Sigmoid colon (tissue), 6 donors: ENCODE measurements at regions not wholly inside any gene's neighbourhood (a gene's known extent, or its start where the extent isn't known, plus 50 kb on each side); places are given as distances from the start of the nearest gene placed in this dataset.
"Not testable (repeated sequence)": the region's sequence is repeated elsewhere in the genome, so short reads cannot be mapped to it uniquely, and the experiment has no call there.

ENCODE experiments used
- DNase-seq: peaks from one replicate; pipeline ENCODE4 v3.0.0-alpha.2; 2019
- H3K27ac ChIP-seq, 4 donors: fragments of 200-600 bp; sonication (generic); one replicate each; pipeline ENCODE4 v1.5.1; 2016 to 2019; ENCODE audit warnings: mild to moderate bottlenecking in 1 of 4
- H3K27me3 ChIP-seq, 3 donors: fragments of 200-600 bp; sonication (generic); one replicate each; pipeline ENCODE4 v1.5.1; 2019; ENCODE audit warnings: mild to moderate bottlenecking in 1 of 3
- H3K36me3 ChIP-seq, 4 donors: fragments of 200-600 bp; sonication (generic); one replicate each; pipeline ENCODE4 v1.5.1; 2016 to 2019
- H3K4me1 ChIP-seq, 4 donors: fragments of 200-600 bp; sonication (generic); one replicate each; pipeline ENCODE4 v1.5.1; 2017 to 2019
- H3K4me3 ChIP-seq, 4 donors: fragments of 200-600 bp; sonication (generic); one replicate each; pipeline ENCODE4 v1.5.1; 2017 to 2019; ENCODE audit warnings: mild to moderate bottlenecking in 2 of 4, moderate library complexity in 1 of 4
- H3K9me3 ChIP-seq, 4 donors: fragments of 200-600 bp in 3 of 4; sonication (generic) in 3 of 4; one replicate each; pipeline versions ENCODE4 v1.5.1 to v1.6.1; 2013 to 2019
- EP300 ChIP-seq, 4 donors: sonication (generic); formaldehyde crosslinking; IDR thresholded peaks; one replicate each; pipeline ENCODE4 v1.6.1; 2017; ENCODE audit warnings: antibody characterized with exemption in 4 of 4
- POLR2A ChIP-seq, 2 donors: fragments of 450-650 bp; IDR thresholded peaks; one replicate each; pipeline ENCODE4 v1.6.1; 2016; ENCODE audit warnings: antibody characterized with exemption in 2 of 2, mild to moderate bottlenecking in 2 of 2, moderate library complexity in 2 of 2
- POLR2AphosphoS5 ChIP-seq, 4 donors: sonication (generic); formaldehyde crosslinking; IDR thresholded peaks; one replicate each; pipeline ENCODE4 v1.6.1; 2017; ENCODE audit warnings: antibody characterized with exemption in 4 of 4
- WGBS, 2 donors: extraction: QIAGEN DNeasy Blood & Tissue Kit; methylation state at CpG; one replicate each; pipeline ENCODE4 v1.1.7; 2013; 5-methylcytosine and 5-hydroxymethylcytosine counted together
- intact Hi-C: fragments of 100-400 bp; cut with DNase I; formaldehyde crosslinking; loops from one replicate; pipeline ENCODE4 v1.15.1; 2023
- TF ChIP-seq, protein P1 (sequence below), 4 experiments: fragments of 450-650 bp in 3 of 4; fragments of 200-600 bp in 1 of 4; IDR thresholded peaks; one replicate each; pipeline ENCODE4 v1.5.1; 2016 to 2019; ENCODE audit warnings: antibody characterized with exemption in 4 of 4, mild to moderate bottlenecking in 3 of 4, moderate library complexity in 2 of 4
- donor health status: healthy with polysubstance abuse.
- donor health status: healthy.

DNA sequence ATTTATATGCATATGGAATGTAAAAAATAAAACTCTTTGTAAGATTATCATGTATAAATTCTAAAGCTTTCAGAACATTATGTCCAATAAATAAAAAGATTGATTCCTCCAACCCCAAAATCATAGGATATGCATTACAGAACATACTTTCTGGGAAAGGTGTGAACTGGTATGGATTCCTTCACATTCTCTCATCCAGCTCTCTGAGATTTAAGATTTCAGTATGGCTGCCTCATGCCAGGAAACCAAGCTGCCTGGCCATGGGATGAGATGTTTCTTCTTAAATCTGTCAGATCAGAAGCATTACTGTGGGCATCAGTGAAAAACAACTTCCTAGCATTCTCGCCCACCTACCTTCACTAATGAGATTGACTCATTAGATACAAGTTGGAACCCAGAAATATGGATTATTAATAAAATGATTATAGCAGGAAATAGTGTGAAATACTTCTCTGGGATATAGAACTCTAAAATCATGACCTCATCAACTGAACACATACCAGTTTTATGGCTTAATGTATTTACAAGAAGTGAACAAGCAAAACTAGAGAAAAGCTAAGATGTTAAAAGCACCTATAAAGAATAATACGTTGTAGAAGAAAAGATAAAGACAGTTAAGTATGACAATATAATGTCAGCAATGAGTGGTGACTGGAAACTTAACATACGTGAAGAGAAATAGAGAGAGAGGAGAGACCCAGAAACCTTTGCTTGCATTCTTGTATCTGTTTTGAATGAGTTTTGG lies 171.6 kb upstream of the PHACTR1 start:
- WGBS, 2 donors: 23 to 61% methylated on average over 3 of the region's 3 CpGs

DNA sequence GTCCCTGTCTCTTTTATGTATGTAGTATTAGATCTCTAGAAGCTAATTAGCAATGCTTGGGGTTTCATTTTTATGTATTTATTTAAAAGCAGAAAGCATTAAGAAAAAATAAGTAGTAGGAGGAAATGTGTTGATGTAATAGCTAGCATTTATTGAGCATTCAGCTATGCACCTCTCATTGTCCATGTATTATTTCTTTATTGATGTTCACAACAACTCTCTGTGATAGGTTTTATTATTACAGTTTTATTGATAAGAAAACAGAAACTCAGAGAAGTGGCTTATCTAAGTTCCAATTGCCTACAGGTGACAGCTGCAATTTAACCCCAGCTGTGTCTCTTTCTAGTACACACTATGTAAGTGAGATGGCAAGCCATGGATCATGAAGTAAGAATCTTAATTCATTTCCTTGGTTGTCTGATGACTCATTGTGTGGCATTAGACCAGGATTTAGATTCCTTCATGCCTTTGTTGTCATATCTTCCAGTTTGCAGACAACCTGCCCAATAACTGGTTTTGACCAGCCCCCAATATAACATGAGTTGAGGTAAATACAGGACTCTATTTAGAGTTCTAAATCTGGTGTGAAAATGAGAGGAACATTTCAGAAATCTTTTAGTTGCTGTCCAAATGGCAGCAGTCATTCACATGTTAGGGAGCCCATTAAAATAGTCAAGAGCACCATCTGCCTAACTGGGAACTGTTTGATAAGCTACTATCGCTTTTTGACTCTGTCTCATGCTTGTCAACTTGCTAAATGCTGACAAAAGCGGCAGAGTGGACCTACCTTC lies 170.8 kb upstream of the PHACTR1 start:
- no peaks in the 10 kb centered on the region for H3K9me3 ChIP-seq
- no peaks in the 10 kb centered on the region for H3K36me3 ChIP-seq
- TF ChIP-seq EP300 (IDR thresholded peaks at IDR 0.05): no peak
- TF ChIP-seq POLR2AphosphoS5 (IDR thresholded peaks at IDR 0.05): no peak
- TF ChIP-seq, protein P1, sequence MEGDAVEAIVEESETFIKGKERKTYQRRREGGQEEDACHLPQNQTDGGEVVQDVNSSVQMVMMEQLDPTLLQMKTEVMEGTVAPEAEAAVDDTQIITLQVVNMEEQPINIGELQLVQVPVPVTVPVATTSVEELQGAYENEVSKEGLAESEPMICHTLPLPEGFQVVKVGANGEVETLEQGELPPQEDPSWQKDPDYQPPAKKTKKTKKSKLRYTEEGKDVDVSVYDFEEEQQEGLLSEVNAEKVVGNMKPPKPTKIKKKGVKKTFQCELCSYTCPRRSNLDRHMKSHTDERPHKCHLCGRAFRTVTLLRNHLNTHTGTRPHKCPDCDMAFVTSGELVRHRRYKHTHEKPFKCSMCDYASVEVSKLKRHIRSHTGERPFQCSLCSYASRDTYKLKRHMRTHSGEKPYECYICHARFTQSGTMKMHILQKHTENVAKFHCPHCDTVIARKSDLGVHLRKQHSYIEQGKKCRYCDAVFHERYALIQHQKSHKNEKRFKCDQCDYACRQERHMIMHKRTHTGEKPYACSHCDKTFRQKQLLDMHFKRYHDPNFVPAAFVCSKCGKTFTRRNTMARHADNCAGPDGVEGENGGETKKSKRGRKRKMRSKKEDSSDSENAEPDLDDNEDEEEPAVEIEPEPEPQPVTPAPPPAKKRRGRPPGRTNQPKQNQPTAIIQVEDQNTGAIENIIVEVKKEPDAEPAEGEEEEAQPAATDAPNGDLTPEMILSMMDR (IDR thresholded peaks at IDR 0.05): no peak
- no peak for TF ChIP-seq POLR2A (IDR thresholded peaks at IDR 0.05)
- no peaks in the 10 kb centered on the region for H3K27me3 ChIP-seq
- no peak overlapping the region for H3K4me3 ChIP-seq
- intact Hi-C loops: no loop called here
- H3K4me1 ChIP-seq: peaks cover 0 to 12% (median 10%) of the 10 kb centered on the region in 4 donors
- DNase-seq: no peak
- no peak overlapping the region for H3K27ac ChIP-seq
- 20 to 67% methylated on average over 2 of the region's 2 CpGs for WGBS, 2 donors

More for the DNA sequence above, 171.6 kb upstream of the PHACTR1 start:
- H3K4me1 ChIP-seq: peaks cover 0 to 12% (median 10%) of the 10 kb centered on the region in 4 donors
- TF ChIP-seq, protein P1 (IDR thresholded peaks at IDR 0.05): no peak
- no peak for TF ChIP-seq POLR2A (IDR thresholded peaks at IDR 0.05)
- TF ChIP-seq EP300 (IDR thresholded peaks at IDR 0.05): no peak
- no peak for TF ChIP-seq POLR2AphosphoS5 (IDR thresholded peaks at IDR 0.05)
- H3K27ac ChIP-seq: no peak overlapping the region
- H3K4me3 ChIP-seq: no peak overlapping the region
- no peaks in the 10 kb centered on the region for H3K27me3 ChIP-seq
- H3K36me3 ChIP-seq: no peaks in the 10 kb centered on the region
- H3K9me3 ChIP-seq: no peaks in the 10 kb centered on the region
- intact Hi-C loops: no loop called here
- no peak for DNase-seq

DNA sequence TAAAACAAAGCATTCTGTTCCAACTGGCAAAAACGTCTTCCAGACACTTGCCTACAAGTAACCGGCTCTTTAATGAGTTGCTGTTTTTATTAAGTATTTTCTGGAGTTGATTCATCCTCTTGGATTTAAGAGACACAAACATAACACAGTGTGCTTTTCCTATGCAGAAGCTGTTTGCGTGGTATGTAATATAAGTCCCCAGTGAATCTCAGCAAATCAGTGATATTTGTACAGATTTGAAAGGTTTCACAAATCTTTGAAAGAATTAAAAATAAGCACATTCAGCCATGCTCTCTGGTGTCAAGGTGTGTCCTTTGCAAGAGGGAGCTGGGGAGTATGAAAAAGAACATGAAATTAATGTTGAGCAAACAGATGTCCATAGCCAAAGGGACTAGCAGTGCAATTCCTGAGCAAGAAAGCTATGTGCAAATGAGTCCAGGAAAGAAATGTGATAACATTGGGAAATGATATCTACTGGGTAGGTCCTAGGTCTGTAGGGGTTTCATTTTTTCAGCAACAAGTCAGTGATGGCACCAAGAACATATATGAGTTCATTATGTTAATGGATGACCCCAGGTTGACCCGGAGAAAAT lies 170.1 kb upstream of the PHACTR1 start:
- no peaks in the 10 kb centered on the region for H3K36me3 ChIP-seq
- H3K9me3 ChIP-seq: no peaks in the 10 kb centered on the region
- intact Hi-C loops: no loop called here
- 59 to 77% methylated on average over 4 of the region's 4 CpGs for WGBS, 2 donors
- DNase-seq: no peak
- TF ChIP-seq, protein P1 (IDR thresholded peaks at IDR 0.05): no peak
- TF ChIP-seq POLR2AphosphoS5 (IDR thresholded peaks at IDR 0.05) (no peak), POLR2A (IDR thresholded peaks at IDR 0.05) (no peak), EP300 (IDR thresholded peaks at IDR 0.05) (no peak)
- no peak overlapping the region for H3K4me3 ChIP-seq
- no peak overlapping the region for H3K27ac ChIP-seq
- peaks cover 0 to 12% (median 10%) of the 10 kb centered on the region in 4 donors for H3K4me1 ChIP-seq
- H3K27me3 ChIP-seq: no peaks in the 10 kb centered on the region

DNA sequence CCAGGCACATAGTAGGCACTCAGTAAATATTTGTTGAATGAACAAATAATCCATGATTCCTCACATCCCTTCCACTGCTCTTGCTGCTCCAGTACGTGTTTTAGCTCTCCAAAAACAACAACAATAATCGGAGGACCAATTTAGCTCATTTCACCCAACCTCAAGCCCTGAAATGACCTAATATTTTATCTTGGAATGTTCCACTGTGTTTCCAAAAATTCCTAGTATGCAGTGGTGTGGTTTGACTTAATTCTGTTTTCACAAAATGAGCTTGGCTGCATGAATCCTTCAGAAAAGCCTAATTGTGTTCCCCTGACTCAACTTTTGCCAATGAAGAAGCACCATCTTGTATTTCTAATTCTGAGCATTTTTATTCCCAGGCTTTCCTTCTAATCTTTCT lies 168.0 kb upstream of the PHACTR1 start:
- no peak overlapping the region for H3K27ac ChIP-seq
- DNase-seq: no peak
- intact Hi-C loops: no loop called here
- H3K27me3 ChIP-seq: no peaks in the 10 kb centered on the region
- WGBS, 2 donors: 89 to 90% methylated on average over 2 of the region's 2 CpGs
- no peaks in the 10 kb centered on the region for H3K9me3 ChIP-seq
- H3K4me3 ChIP-seq: no peak overlapping the region
- peaks cover 0 to 12% (median 10%) of the 10 kb centered on the region in 4 donors for H3K4me1 ChIP-seq
- no peak for TF ChIP-seq EP300 (IDR thresholded peaks at IDR 0.05)
- no peak for TF ChIP-seq POLR2A (IDR thresholded peaks at IDR 0.05)
- H3K36me3 ChIP-seq: no peaks in the 10 kb centered on the region

DNA sequence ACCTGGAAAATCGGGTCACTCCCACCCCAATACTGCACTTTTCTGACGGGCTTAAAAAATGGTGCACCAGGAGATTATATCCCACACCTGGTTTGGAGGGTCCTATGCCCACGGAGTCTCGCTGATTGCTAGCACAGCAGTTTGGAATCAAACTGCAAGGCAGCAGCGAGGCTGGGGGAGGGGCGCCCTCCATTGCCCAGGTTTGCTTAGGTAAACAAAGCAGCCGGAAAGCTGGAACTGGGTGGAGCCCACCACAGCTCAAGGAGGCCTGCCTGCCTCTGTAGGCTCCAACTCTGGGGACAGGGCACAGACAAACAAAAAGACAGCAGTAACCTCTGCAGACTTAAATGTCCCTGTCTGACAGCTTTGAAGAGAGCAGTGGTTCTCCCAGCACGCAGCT lies 167.1 kb upstream of the PHACTR1 start:
- DNase-seq, H3K36me3 ChIP-seq, intact Hi-C loops, H3K27me3 ChIP-seq, H3K9me3 ChIP-seq, H3K27ac ChIP-seq, H3K4me3 ChIP-seq: not testable (repeated sequence)
- H3K4me1 ChIP-seq: peaks cover 0 to 12% (median 8%) of the 10 kb centered on the region in 4 donors
- 75 to 93% methylated on average over 8 of the region's 8 CpGs for WGBS, 2 donors

DNA sequence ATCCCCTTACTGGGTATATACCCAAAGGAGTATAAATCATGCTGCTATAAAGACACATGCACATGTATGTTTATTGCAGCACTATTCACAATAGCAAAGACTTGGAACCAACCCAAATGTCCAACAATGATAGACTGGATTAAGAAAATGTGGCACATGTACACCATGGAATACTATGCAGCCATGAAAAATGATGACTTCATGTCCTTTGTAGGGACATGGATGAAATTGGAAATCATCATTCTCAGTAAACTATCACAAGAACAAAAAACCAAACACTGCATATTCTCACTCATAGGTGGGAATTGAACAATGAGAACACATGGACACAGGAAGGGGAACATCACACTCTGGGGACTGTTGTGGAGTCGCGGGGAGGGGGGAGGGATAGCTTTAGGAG lies 161.7 kb upstream of the PHACTR1 start:
- H3K36me3 ChIP-seq, H3K9me3 ChIP-seq, H3K27ac ChIP-seq, H3K4me1 ChIP-seq, DNase-seq, H3K27me3 ChIP-seq, intact Hi-C loops, H3K4me3 ChIP-seq: not testable (repeated sequence)
- WGBS, 2 donors: 98 to 100% methylated on average over 2 of the region's 2 CpGs
